Choroid plexus epithelial cell (primary cell): ENCODE measurements at regions not wholly inside any gene's neighbourhood (a gene's known extent, or its start where the extent isn't known, plus 50 kb on each side); places are given as distances from the start of the nearest gene placed in this dataset.

Experiments used
- DNase-seq: peaks from one replicate; pipeline ENCODE4 v3.0.0-alpha.2; 2010; ENCODE audit warnings: low read depth
- H3K4me3 ChIP-seq: 2 replicates; pipeline ENCODE4 v1.5.1; 2011; ENCODE audit warnings: low read depth, mild to moderate bottlenecking, control low read depth, low read length, moderate library complexity
- CTCF ChIP-seq: conservative IDR thresholded peaks from 2 replicates; pipeline ENCODE4 v1.5.1; 2011; ENCODE audit warnings: low read depth, mild to moderate bottlenecking, control low read depth, inconsistent platforms, low read length, moderate library complexity

DNA sequence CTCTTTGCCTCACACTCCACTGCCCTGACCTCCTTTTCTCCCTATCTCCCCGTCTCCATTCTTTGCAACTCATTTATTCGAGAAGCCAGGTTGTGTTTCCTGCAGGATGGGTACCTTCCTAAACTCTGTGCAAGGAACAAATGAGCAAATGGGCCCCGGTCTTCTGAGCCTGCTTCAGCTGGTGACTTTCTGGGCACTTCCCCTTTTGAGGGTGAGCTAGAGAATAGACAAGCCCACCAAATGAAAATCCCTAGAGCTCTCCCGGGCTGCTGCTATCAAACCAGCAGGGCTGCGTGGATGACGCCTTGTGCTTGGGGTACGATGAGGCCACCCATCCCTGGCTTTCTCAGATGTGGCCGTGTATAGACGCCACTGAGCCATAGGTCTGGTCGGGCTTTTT is 91.0 kb upstream of the FOXA2 start:
- TF ChIP-seq CTCF = no peak
- no peak for DNase-seq
- no peak overlapping the region for H3K4me3 ChIP-seq

DNA sequence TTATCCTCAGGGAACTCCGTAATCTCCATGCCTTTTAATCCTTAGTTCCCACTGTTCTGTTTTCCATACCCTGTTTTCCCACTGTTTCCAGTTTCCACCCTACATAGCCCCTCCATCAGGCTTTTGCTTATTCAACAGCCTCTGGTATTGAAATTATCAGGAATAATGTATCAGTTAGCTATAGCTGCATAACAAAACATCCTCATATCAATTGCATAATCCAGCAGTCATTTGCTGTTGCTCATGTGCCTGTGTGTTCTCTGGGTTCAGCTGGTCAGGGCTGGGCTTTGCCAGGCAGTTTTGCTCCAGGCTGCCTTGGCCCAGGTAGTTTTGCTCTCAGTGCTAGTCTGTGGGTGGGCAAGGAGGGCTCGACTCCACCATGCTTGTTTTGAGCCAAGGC is 94.3 kb upstream of the FOXA2 start:
- DNase-seq = no peak
- no peak for TF ChIP-seq CTCF
- no peak overlapping the region for H3K4me3 ChIP-seq

DNA sequence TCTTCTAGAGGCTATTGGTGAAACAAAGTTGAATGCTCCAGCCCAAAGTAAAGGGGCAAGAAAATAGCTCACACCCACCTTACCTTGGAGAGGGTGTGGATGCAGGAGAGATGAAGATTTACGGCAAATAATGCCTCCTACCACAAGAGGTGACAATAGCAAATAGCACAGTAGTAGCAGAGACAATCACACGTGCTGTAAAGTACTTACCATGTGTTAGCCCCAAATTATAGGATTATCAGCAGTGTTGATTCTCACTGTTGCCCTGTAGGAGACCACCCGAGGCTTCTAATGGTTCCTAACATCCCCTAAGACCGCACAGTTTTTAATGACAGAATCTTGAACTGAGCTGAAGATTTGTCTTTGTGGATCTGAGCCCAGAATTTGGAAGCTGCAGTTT is 94.8 kb upstream of the FOXA2 start:
- no peak for TF ChIP-seq CTCF
- H3K4me3 ChIP-seq = no peak overlapping the region
- no peak for DNase-seq

- H3K4me3 ChIP-seq = no peak overlapping the region
- no peak for DNase-seq
- no peak for TF ChIP-seq CTCF
Observed at GRCh38 chr20:22680031-22680740, 95.8 kb upstream of the FOXA2 start.

DNA sequence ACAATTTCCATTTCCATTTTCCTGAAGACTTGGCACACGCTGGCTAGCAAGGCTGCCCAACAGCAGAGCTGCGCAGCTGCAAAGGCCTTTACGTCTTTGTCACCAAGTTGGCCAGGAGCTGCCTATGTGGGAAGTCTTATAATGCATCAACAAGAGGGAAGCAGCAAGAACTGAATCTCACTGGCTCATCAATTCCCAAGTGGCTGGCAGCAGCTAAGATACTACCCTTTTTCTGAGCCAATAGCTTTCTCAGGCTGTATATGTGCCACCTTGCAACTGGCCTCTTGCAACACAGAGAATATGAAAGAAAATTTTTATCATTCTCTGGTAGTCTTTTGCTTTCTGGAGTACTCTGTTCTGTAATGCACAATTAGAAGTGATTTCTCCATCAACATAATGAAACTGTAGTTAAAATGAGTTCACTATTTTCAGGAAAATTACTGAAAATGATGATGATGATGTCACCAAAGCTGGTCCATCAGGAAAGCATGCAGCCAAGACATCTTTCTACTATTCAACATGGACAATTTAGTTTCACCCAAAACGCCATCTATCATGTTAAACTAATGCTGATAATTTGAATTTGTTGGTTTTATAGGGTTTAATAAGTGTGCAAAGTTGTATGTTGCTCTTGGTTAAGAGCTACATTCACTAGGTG is 97.3 kb upstream of the FOXA2 start:
- H3K4me3 ChIP-seq = no peak overlapping the region
- no peak for DNase-seq
- no peak for TF ChIP-seq CTCF

GRCh38 chr20:22682381-22682780 is 98.0 kb upstream of the FOXA2 start:
- TF ChIP-seq CTCF = no peak

More at GRCh38 chr20:22682381-22682780, 98.0 kb upstream of the FOXA2 start:
- H3K4me3 ChIP-seq = no peak overlapping the region
- no peak for DNase-seq
